RWPE1 (cell line): ENCODE measurements at regions not wholly inside any gene's neighbourhood (a gene's known extent, or its start where the extent isn't known, plus 50 kb on each side); places are given as distances from the start of the nearest gene placed in this dataset.
A peak's percentile ranks its signal among the peaks of the same experiment; 100 is the strongest.

Source experiments
- CTCF ChIA-PET: fragments of 350-600 bp; sonication (Branson Sonifier 250); formaldehyde crosslinking; extraction: SDS; loops from one replicate; lab custom pipeline; 2021; lab: Yijun Ruan, JAX
- POLR2A ChIA-PET: fragments of 400-600 bp; formaldehyde crosslinking; extraction: SDS; loops from one replicate; lab custom pipeline; 2020; ENCODE audit warnings: antibody characterized with exemption; ENCODE audit not compliant: low non-redundant PET; lab: Yijun Ruan, JAX
- DNase-seq: peaks from one replicate; pipeline ENCODE4 v3.0.0; 2012; ENCODE audit warnings: low spot score
- H3K27ac ChIP-seq: fragments of 450-650 bp; 2 replicates; pipeline ENCODE4 v1.5.1; 2017
- CTCF ChIP-seq: fragments of 450-650 bp; conservative IDR thresholded peaks from 2 replicates; pipeline ENCODE4 v1.5.1; 2017; ENCODE audit warnings: low read depth, mild to moderate bottlenecking

DNA sequence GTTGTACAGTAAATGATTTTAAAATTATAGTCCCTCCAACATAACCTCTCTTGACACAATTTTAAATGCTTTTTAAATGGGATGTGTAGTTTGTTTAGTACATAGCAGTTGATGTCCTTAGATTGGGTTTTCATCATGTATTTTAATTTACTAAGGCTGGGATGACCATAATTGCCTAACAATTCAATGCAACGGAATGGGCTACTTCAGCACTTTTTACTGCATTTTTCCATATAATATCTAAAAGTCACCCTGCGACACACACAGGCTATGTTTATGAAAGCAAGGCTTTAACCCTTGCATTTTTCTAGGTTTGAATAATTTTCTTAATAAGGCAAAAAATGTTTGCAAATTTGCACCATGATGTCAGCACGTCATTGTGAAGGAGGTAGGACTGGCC, 321.0 kb downstream of the DLEU7 start:
- ChIA-PET CTCF (no interaction called here), POLR2A (no interaction called here)
- no peak for DNase-seq
- no peak overlapping the region for H3K27ac ChIP-seq
- no peak for TF ChIP-seq CTCF

GRCh38 chr13:50523307-50523706, 320.2 kb downstream of the DLEU7 start:
- DNase-seq: no peak
- ChIA-PET POLR2A (no interaction called here), CTCF (interaction anchor here (0.6 kb wide), 1 partner anchor 278 kb away, joined by 4 read pairs; no protein-coding TSS in a partner anchor)
- H3K27ac ChIP-seq: no peak overlapping the region
- TF ChIP-seq CTCF: no peak

- ChIA-PET CTCF (no interaction called here), POLR2A (no interaction called here)
- no peak for TF ChIP-seq CTCF
- H3K27ac ChIP-seq: no peak overlapping the region
- DNase-seq: no peak
Measured at GRCh38 chr13:50524560-50524959, 318.9 kb downstream of the DLEU7 start.

DNA sequence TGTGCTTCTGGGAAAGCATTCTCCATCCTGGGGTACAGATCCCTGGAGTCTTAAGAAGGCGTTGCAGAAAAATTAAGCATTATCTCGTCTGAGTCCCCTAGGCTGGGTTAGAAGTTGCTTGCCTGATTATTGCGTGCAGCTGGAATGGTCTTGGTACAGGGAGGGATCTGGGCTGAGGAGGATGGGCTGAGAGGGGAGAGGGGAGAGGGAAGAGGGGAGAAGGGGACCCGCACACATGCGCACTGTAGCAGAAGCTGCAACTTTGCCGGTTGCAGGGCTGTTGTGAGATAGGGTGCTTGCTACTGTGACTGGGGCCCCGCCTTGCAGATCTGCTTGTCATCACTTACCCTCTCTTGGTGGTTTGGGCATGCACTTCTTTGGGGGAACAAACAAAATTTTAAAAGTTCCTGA, 316.8 kb downstream of the DLEU7 start:
- TF ChIP-seq CTCF: no peak
- no peak for DNase-seq
- H3K27ac ChIP-seq: peak overlapping the region; percentile 49
- ChIA-PET POLR2A (interaction anchor here (0.5 kb wide), 1 partner anchor 77 kb away, joined by 5 read pairs; no protein-coding TSS in a partner anchor), CTCF (no interaction called here)

DNA sequence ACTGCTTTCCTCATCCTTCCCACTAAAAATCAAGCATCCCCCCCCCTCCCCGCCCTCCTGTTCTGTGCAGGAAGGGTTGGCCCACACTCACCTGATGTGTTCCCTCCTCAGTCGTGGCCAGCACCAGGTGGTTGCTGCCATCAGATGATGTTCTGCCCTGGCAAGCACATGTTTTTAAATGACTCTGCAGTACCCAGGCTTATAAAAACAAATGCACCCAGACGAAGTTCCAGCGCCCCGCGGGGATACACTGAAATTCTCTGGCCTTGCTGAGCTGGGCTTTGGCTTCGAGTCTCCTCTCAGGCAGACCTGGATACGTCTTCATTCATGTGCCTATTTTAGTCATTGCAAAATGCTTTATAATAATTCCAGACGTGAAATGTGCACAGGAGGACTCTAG, 316.3 kb downstream of the DLEU7 start:
- ChIA-PET CTCF (no interaction called here), POLR2A (no interaction called here)
- H3K27ac ChIP-seq: peak overlapping the region; percentile 49
- no peak for TF ChIP-seq CTCF
- DNase-seq: no peak

DNA sequence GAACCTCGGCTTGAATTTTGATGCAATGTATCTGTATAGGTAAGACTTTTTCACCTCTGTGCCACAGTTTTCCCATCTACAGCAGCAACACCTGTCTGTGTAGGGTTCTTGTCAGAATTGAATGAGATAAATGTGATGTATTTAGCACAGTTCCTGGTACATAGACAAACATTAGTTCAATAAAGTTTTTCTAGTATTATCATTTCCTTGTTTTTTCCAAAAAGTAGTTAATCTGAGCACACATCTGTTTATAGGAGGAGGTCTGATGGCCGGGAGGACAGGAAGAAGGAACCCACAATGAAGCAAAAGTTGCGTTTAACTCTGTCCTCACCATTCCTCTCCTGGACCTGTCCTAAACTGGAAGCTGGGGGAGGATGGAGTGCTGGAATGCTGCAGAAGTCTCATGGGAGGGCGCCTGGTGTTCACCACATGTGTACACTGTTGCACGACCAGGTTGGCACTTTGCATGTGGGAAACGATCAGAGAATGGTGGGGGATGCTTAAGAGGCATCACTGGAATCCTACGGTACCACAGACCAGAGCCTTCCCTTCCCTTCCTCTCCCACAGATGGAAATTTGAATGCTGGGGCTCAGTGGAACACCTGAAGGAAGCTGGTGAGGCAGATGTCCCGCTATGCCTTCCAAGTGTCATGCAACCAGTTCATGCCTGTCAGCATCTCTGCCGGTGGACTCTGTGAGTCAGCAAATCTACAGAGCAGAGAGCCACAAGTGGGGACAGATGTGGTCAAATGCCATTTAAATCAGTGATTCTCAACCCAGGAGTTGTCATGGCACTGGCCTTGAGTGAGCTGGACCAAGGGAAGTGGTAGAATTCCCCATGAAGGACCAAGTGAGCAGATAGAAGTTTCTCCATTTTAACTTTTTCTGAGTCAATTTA, 315.6 kb downstream of the DLEU7 start:
- H3K27ac ChIP-seq: peak overlapping the region; percentile 49
- CTCF ChIA-PET: no interaction called here
- DNase-seq: no peak
- no peak for TF ChIP-seq CTCF
- POLR2A ChIA-PET: no interaction called here
